Rectal smooth muscle tissue (tissue), 1 donor: ENCODE measurements at regions not wholly inside any gene's neighbourhood (a gene's known extent, or its start where the extent isn't known, plus 50 kb on each side); places are given as distances from the start of the nearest gene placed in this dataset.

Experiments
- H3K27ac ChIP-seq: one replicate; pipeline ENCODE4 v1.7.0; 2013; ENCODE audit warnings: low read depth, low read length, inconsistent platforms
- H3K27me3 ChIP-seq: one replicate; pipeline ENCODE4 v1.7.0; 2013; ENCODE audit warnings: low read length; ENCODE audit not compliant: control insufficient read depth, insufficient read depth
- H3K36me3 ChIP-seq: one replicate; pipeline ENCODE4 v1.7.0; 2013; ENCODE audit warnings: low read length; ENCODE audit not compliant: control insufficient read depth, insufficient read depth
- H3K4me1 ChIP-seq: one replicate; pipeline ENCODE4 v1.7.0; 2013; ENCODE audit warnings: low read length; ENCODE audit not compliant: control insufficient read depth, insufficient read depth
- H3K4me3 ChIP-seq: one replicate; pipeline ENCODE4 v1.7.0; 2013; ENCODE audit warnings: low read length
- H3K9ac ChIP-seq: one replicate; pipeline ENCODE4 v1.7.0; 2013; ENCODE audit warnings: low read length

GRCh38 chr1:164480285-164480907, 78.6 kb upstream of the PBX1 start:
- Histone ChIP-seq H3K27me3 (no peaks in the 10 kb centered on the region), H3K9ac (no peak overlapping the region), H3K36me3 (no peaks in the 10 kb centered on the region), H3K27ac (no peak overlapping the region), H3K4me1 (no peaks in the 10 kb centered on the region), H3K4me3 (no peak overlapping the region)

GRCh38 chr1:164495905-164496304, 63.1 kb upstream of the PBX1 start:
- no peaks in the 10 kb centered on the region for H3K4me1 ChIP-seq
- H3K27me3 ChIP-seq: no peaks in the 10 kb centered on the region
- no peak overlapping the region for H3K9ac ChIP-seq
- H3K36me3 ChIP-seq: no peaks in the 10 kb centered on the region
- no peak overlapping the region for H3K27ac ChIP-seq
- no peak overlapping the region for H3K4me3 ChIP-seq

- Histone ChIP-seq H3K27me3 (no peaks in the 10 kb centered on the region), H3K4me3 (no peak overlapping the region), H3K36me3 (no peaks in the 10 kb centered on the region), H3K27ac (no peak overlapping the region), H3K9ac (no peak overlapping the region), H3K4me1 (no peaks in the 10 kb centered on the region)
Observed at GRCh38 chr1:164498792-164499191, 60.2 kb upstream of the PBX1 start.

GRCh38 chr1:164504749-164505148, 54.2 kb upstream of the PBX1 start:
- Histone ChIP-seq H3K4me3 (no peak overlapping the region), H3K36me3 (no peaks in the 10 kb centered on the region), H3K4me1 (no peaks in the 10 kb centered on the region), H3K27ac (no peak overlapping the region), H3K9ac (no peak overlapping the region), H3K27me3 (no peaks in the 10 kb centered on the region)
